ENCODE measurements at regions not wholly inside any gene's neighbourhood (a gene's known extent, or its start where the extent isn't known, plus 50 kb on each side); places are given as distances from the start of the nearest gene placed in this dataset.

- Histone ChIP-seq H3K27ac (ENCODE audit: extremely low read depth, low read depth, low read length) (no peak overlapping the region), H3K36me3 (ENCODE audit: control insufficient read depth in 2 of 2, insufficient read depth in 1 of 2, low read length in 2 of 2) (no peaks in the 10 kb centered on the region), H3K4me3 (ENCODE audit: low read depth, low read length) (no peak overlapping the region), H3K9me3 (ENCODE audit: control insufficient read depth, insufficient read depth, low read depth, low read length) (no peaks in the 10 kb centered on the region), H3K4me1 (ENCODE audit: control insufficient read depth, insufficient read depth, low read length) (no peaks in the 10 kb centered on the region)
- no peak for TF ChIP-seq ZNF221 (tag by site-specific recombination; IDR thresholded peaks at IDR 0.05; ENCODE audit: borderline replicate concordance)
- TF ChIP-seq ZEB2 (tag by site-specific recombination; IDR thresholded peaks at IDR 0.05): no peak
- TF ChIP-seq ZFHX2 (tag by site-specific recombination; conservative IDR thresholded peaks at IDR 0.05): no peak
- TF ChIP-seq ZNF621 (tag by site-specific recombination; IDR thresholded peaks at IDR 0.05): no peak
- TF ChIP-seq ZNF114 (tag by site-specific recombination; IDR thresholded peaks at IDR 0.05): no peak
- TF ChIP-seq, protein P1, sequence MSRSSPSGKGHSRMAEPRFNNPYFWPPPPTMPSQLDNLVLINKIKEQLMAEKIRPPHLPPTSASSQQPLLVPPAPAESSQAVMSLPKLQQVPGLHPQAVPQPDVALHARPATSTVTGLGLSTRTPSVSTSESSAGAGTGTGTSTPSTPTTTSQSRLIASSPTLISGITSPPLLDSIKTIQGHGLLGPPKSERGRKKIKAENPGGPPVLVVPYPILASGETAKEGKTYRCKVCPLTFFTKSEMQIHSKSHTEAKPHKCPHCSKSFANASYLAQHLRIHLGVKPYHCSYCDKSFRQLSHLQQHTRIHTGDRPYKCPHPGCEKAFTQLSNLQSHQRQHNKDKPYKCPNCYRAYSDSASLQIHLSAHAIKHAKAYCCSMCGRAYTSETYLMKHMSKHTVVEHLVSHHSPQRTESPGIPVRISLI (tag by site-specific recombination; IDR thresholded peaks at IDR 0.05): no peak
- no peak for TF ChIP-seq REST (tag by site-specific recombination; IDR thresholded peaks at IDR 0.05)
- TF ChIP-seq ZNF549 (tag by site-specific recombination; IDR thresholded peaks at IDR 0.05): no peak
- TF ChIP-seq ZXDB (tag by site-specific recombination; IDR thresholded peaks at IDR 0.05): no peak
- TF ChIP-seq ZNF521 (tag by site-specific recombination; IDR thresholded peaks at IDR 0.05): no peak
- no peak for TF ChIP-seq ZNF560 (tag by site-specific recombination; IDR thresholded peaks at IDR 0.05; ENCODE audit: borderline replicate concordance)
- TF ChIP-seq ZBTB7A (tag by site-specific recombination; IDR thresholded peaks at IDR 0.05; ENCODE audit: low read depth): no peak
- POLR2A ChIA-PET: no interaction called here
- CTCF ChIA-PET: no interaction called here
Observed at GRCh38 chr22:48351376-48352085, 1476.1 kb downstream of the BRD1 start.

DNA sequence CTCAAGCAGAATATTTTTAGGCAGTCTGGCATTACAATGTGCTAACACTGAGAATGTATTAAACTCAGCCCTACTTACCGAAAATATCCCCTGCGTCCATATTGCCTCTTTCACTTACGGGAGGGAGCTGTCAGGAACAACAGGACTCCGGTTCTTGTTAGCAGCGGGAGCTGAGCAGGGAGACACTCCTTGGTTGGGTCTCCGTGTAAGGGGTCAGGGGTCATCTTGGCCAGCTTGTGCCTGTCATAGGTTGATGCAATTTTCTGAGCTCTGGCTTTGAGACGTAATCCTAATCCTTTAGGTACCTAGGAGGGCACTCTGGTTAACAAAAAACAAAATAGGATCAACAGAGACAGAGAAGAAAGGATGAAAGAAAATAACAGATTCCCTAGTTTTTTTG, 1477.2 kb downstream of the BRD1 start:
- ChIA-PET CTCF (interaction anchor here (0.6 kb wide), 1 partner anchor 44 kb away, joined by 3 read pairs; no protein-coding TSS in a partner anchor), POLR2A (no interaction called here)
- H3K4me1 ChIP-seq (ENCODE audit: control insufficient read depth, insufficient read depth, low read length): no peaks in the 10 kb centered on the region
- H3K9me3 ChIP-seq (ENCODE audit: control insufficient read depth, insufficient read depth, low read depth, low read length): no peaks in the 10 kb centered on the region
- no peak overlapping the region for H3K4me3 ChIP-seq (ENCODE audit: low read depth, low read length)
- H3K27ac ChIP-seq (ENCODE audit: extremely low read depth, low read depth, low read length): no peak overlapping the region
- H3K36me3 ChIP-seq (ENCODE audit: control insufficient read depth in 2 of 2, insufficient read depth in 1 of 2, low read length in 2 of 2): no peaks in the 10 kb centered on the region
- TF ChIP-seq ZBTB20 (tag by site-specific recombination; IDR thresholded peaks at IDR 0.05): no peak
- TF ChIP-seq ZNF473 (tag by site-specific recombination; IDR thresholded peaks at IDR 0.05): no peak
- TF ChIP-seq KLF9 (tag by site-specific recombination; IDR thresholded peaks at IDR 0.05; ENCODE audit: low read depth): no peak
- no peak for TF ChIP-seq ZNF391 (tag by site-specific recombination; IDR thresholded peaks at IDR 0.05; ENCODE audit: borderline replicate concordance, low read depth)
- no peak for TF ChIP-seq ZBTB8A (tag by site-specific recombination; IDR thresholded peaks at IDR 0.05)
- no peak for TF ChIP-seq PRDM1 (tag by site-specific recombination; IDR thresholded peaks at IDR 0.05)
- TF ChIP-seq SALL2 (tag by site-specific recombination; IDR thresholded peaks at IDR 0.05; ENCODE audit: borderline replicate concordance): no peak
- TF ChIP-seq HOXD13 (CRISPR knock-in tag; IDR thresholded peaks at IDR 0.05; ENCODE audit: borderline replicate concordance): no peak
- no peak for TF ChIP-seq HIC1 (tag by site-specific recombination; IDR thresholded peaks at IDR 0.05)
- TF ChIP-seq ZXDB (tag by site-specific recombination; IDR thresholded peaks at IDR 0.05): no peak
- no peak for TF ChIP-seq IKZF3 (tag by site-specific recombination; IDR thresholded peaks at IDR 0.05)
- no peak for TF ChIP-seq OSR2 (tag by site-specific recombination; IDR thresholded peaks at IDR 0.05)
- TF ChIP-seq ZNF174 (tag by site-specific recombination; IDR thresholded peaks at IDR 0.05): no peak
- no peak for TF ChIP-seq ZNF146 (tag by site-specific recombination; IDR thresholded peaks at IDR 0.05)
- TF ChIP-seq, protein P2, sequence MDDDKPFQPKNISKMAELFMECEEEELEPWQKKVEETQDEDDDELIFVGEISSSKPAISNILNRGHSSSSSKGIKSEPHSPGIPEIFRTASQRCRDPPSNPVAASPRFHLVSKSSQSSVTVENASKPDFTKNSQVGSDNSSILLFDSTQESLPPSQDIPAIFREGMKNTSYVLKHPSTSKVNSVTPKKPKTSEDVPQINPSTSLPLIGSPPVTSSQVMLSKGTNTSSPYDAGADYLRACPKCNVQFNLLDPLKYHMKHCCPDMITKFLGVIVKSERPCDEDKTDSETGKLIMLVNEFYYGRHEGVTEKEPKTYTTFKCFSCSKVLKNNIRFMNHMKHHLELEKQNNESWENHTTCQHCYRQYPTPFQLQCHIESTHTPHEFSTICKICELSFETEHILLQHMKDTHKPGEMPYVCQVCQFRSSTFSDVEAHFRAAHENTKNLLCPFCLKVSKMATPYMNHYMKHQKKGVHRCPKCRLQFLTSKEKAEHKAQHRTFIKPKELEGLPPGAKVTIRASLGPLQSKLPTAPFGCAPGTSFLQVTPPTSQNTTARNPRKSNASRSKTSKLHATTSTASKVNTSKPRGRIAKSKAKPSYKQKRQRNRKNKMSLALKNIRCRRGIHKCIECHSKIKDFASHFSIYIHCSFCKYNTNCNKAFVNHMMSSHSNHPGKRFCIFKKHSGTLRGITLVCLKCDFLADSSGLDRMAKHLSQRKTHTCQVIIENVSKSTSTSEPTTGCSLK (tag by site-specific recombination; IDR thresholded peaks at IDR 0.05): no peak
